ENCODE measurements at regions not wholly inside any gene's neighbourhood (a gene's known extent, or its start where the extent isn't known, plus 50 kb on each side); places are given as distances from the start of the nearest gene placed in this dataset.

DNA sequence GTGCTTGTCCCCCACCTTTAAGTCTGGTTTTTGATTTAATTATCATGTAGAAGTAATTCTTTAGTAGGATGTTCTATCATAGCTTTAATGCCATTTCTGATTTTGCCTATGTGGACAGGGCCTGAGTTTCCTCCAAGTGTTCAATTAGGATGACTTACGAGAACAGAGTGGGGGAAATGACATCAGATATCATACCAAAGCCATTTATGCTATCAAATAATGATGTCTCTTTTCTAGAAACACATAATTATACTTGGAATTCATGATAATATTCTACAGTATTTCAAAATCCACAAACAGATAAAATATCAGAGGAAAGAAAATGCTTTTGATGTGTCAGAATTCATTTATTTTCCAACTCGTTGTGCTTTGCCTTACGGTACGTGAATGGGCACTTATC lies 165.9 kb upstream of the SPRED2 start:
- TF ChIP-seq, protein P1, sequence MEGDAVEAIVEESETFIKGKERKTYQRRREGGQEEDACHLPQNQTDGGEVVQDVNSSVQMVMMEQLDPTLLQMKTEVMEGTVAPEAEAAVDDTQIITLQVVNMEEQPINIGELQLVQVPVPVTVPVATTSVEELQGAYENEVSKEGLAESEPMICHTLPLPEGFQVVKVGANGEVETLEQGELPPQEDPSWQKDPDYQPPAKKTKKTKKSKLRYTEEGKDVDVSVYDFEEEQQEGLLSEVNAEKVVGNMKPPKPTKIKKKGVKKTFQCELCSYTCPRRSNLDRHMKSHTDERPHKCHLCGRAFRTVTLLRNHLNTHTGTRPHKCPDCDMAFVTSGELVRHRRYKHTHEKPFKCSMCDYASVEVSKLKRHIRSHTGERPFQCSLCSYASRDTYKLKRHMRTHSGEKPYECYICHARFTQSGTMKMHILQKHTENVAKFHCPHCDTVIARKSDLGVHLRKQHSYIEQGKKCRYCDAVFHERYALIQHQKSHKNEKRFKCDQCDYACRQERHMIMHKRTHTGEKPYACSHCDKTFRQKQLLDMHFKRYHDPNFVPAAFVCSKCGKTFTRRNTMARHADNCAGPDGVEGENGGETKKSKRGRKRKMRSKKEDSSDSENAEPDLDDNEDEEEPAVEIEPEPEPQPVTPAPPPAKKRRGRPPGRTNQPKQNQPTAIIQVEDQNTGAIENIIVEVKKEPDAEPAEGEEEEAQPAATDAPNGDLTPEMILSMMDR (CRISPR knock-in tag; IDR thresholded peaks at IDR 0.05): no peak
- TF ChIP-seq, protein P2, sequence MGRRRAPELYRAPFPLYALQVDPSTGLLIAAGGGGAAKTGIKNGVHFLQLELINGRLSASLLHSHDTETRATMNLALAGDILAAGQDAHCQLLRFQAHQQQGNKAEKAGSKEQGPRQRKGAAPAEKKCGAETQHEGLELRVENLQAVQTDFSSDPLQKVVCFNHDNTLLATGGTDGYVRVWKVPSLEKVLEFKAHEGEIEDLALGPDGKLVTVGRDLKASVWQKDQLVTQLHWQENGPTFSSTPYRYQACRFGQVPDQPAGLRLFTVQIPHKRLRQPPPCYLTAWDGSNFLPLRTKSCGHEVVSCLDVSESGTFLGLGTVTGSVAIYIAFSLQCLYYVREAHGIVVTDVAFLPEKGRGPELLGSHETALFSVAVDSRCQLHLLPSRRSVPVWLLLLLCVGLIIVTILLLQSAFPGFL (CRISPR knock-in tag; IDR thresholded peaks at IDR 0.05): no peak
